Lower leg skin (tissue), 3 donors: ENCODE measurements at regions not wholly inside any gene's neighbourhood (a gene's known extent, or its start where the extent isn't known, plus 50 kb on each side); places are given as distances from the start of the nearest gene placed in this dataset.
"Not testable (repeated sequence)": the region's sequence is repeated elsewhere in the genome, so short reads cannot be mapped to it uniquely, and the experiment has no call there.

ENCODE experiments used
- POLR2A ChIP-seq, 2 donors: fragments of 450-650 bp; IDR thresholded peaks; one replicate each; pipeline ENCODE4 v1.6.1; 2016 to 2017; ENCODE audit warnings: antibody characterized with exemption in 2 of 2, mild to moderate bottlenecking in 1 of 2, moderate library complexity in 1 of 2
- TF ChIP-seq, protein P1 (sequence below), 3 donors: fragments of 450-650 bp; IDR thresholded peaks; one replicate each; pipeline ENCODE4 v1.5.1; 2016; ENCODE audit warnings: antibody characterized with exemption in 3 of 3, mild to moderate bottlenecking in 3 of 3, moderate library complexity in 2 of 3

- TF ChIP-seq, protein P1, sequence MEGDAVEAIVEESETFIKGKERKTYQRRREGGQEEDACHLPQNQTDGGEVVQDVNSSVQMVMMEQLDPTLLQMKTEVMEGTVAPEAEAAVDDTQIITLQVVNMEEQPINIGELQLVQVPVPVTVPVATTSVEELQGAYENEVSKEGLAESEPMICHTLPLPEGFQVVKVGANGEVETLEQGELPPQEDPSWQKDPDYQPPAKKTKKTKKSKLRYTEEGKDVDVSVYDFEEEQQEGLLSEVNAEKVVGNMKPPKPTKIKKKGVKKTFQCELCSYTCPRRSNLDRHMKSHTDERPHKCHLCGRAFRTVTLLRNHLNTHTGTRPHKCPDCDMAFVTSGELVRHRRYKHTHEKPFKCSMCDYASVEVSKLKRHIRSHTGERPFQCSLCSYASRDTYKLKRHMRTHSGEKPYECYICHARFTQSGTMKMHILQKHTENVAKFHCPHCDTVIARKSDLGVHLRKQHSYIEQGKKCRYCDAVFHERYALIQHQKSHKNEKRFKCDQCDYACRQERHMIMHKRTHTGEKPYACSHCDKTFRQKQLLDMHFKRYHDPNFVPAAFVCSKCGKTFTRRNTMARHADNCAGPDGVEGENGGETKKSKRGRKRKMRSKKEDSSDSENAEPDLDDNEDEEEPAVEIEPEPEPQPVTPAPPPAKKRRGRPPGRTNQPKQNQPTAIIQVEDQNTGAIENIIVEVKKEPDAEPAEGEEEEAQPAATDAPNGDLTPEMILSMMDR (IDR thresholded peaks at IDR 0.05), result not testable (repeated sequence)
- TF ChIP-seq POLR2A (IDR thresholded peaks at IDR 0.05), result not testable (repeated sequence)
Measured at GRCh38 chr4:186384328-186384727, 118.3 kb downstream of the F11 start.
